Caco-2 (cell line): ENCODE measurements at regions not wholly inside any gene's neighbourhood (a gene's known extent, or its start where the extent isn't known, plus 50 kb on each side); places are given as distances from the start of the nearest gene placed in this dataset.

Experiments
- BruUV-seq: library from RNA; stranded (reverse); fragments of 400-500 nt; replicated peaks from 2 replicates; lab custom pipeline; 2021; lab: Mats Ljungman, UMichigan
- CTCF ChIA-PET: fragments of 300-600 bp; sonication (Branson Sonifier 250); formaldehyde crosslinking; loops from one replicate; lab custom pipeline; 2022; ENCODE audit warnings: antibody characterized with exemption; lab: Charles Lee
- POLR2A ChIA-PET: fragments of 300-600 bp; sonication (Branson Sonifier 250); formaldehyde crosslinking; loops from one replicate; lab custom pipeline; 2022; ENCODE audit warnings: antibody characterized with exemption; lab: Charles Lee
- DNase-seq, 2 experiments: peaks; one replicate each; pipeline versions ENCODE4 v3.0.0 to v3.0.0-alpha.2; 2020 to 2022
- H3K27me3 ChIP-seq: replicated peaks from 2 replicates; pipeline ENCODE4 v1.6.0; 2011; ENCODE audit warnings: low read length; ENCODE audit not compliant: control insufficient read depth, insufficient read depth
- H3K36me3 ChIP-seq: 2 replicates; pipeline ENCODE4 v1.5.1; 2011; ENCODE audit warnings: low read length; ENCODE audit not compliant: control insufficient read depth, insufficient read depth
- H3K4me1 ChIP-seq: fragments of 250-450 bp; sonication (Bioruptor Pico); 2 replicates; pipeline ENCODE4 v1.5.1; 2020; ENCODE audit warnings: mild to moderate bottlenecking
- H3K4me3 ChIP-seq: 2 replicates; pipeline ENCODE4 v1.5.1; 2011; ENCODE audit warnings: low read depth, mild to moderate bottlenecking, control low read depth, low read length
- H3K9me3 ChIP-seq: fragments of 250-450 bp; sonication (Bioruptor Pico); 2 replicates; pipeline ENCODE4 v1.5.1; 2020; ENCODE audit warnings: mild to moderate bottlenecking, moderate library complexity
- H3K27ac Mint-ChIP-seq: one replicate; pipeline ENCODE4 v1.8.0; 2022; ENCODE audit warnings: mixed read lengths; ENCODE audit not compliant: unreplicated experiment
- H3K27me3 Mint-ChIP-seq: one replicate; pipeline ENCODE4 v1.8.0; 2022; ENCODE audit warnings: mixed read lengths; ENCODE audit not compliant: insufficient read depth, unreplicated experiment
- H3K36me3 Mint-ChIP-seq: one replicate; pipeline ENCODE4 v1.8.0; 2022; ENCODE audit warnings: mild to moderate bottlenecking, mixed read lengths; ENCODE audit not compliant: insufficient read depth, unreplicated experiment
- H3K4me1 Mint-ChIP-seq: one replicate; pipeline ENCODE4 v1.8.0; 2022; ENCODE audit warnings: low read depth, mixed read lengths; ENCODE audit not compliant: unreplicated experiment
- H3K4me3 Mint-ChIP-seq: one replicate; pipeline ENCODE4 v1.8.0; 2022; ENCODE audit warnings: mild to moderate bottlenecking, moderate library complexity, mixed read lengths; ENCODE audit not compliant: unreplicated experiment
- H3K9me3 Mint-ChIP-seq: one replicate; pipeline ENCODE4 v1.8.0; 2022; ENCODE audit warnings: mixed read lengths; ENCODE audit not compliant: unreplicated experiment
- intact Hi-C: fragments of 100-400 bp; cut with micrococcal nuclease; formaldehyde crosslinking; loops from one replicate; pipeline ENCODE4 v1.10.0; 2022; ENCODE audit not compliant: unreplicated experiment
- TF ChIP-seq, protein P1 (sequence below), 2 experiments: fragments of 200-600 bp in 1 of 2; IDR thresholded peaks; 1 replicate in 1 of 2; 2 replicates in 1 of 2; pipeline versions ENCODE4 v1.5.1 to v1.8.0; 2011 to 2022; ENCODE audit warnings: antibody characterized with exemption in 1 of 2, control low read depth in 1 of 2, inconsistent platforms in 1 of 2, low read depth in 1 of 2, low read length in 1 of 2, mild to moderate bottlenecking in 1 of 2, moderate library complexity in 1 of 2; ENCODE audit not compliant: insufficient read depth in 1 of 2, severe bottlenecking in 1 of 2, unreplicated experiment in 1 of 2

DNA sequence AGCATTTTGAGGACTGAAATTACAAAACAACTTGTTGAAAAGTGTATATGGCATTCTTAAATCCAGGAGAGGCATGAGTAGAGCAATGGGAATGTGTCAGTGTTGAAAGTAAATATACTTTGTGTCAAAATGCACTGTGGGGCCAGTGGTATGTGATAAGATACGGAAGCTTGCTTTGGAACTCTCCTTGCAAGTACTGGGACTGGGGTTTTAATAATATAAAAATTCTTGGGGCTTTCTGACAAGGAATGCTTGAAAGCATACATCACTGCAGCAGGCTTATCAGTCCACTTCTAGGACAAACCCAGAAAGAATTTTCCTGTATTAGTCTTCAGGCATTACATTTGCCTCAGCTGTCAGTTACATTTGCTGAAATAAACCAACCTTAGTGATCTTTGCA lies 472.8 kb upstream of the FZD8 start:
- ChIA-PET CTCF (interaction anchor here (0.6 kb wide), 1 partner anchor 80 kb away, joined by 6 read pairs; no protein-coding TSS in a partner anchor), POLR2A (no interaction called here)
- DNase-seq: peak; percentile 68 to 70
- Histone ChIP-seq H3K4me1 (peaks cover 29% of the 10 kb centered on the region), H3K36me3 (no peaks in the 10 kb centered on the region), H3K9me3 (no peaks in the 10 kb centered on the region), H3K4me3 (no peak overlapping the region), H3K27me3 (no peaks in the 10 kb centered on the region)
- Mint-ChIP-seq H3K36me3 (no peaks in the 10 kb centered on the region), H3K4me1 (peaks cover 26% of the 10 kb centered on the region), H3K27ac (no peak overlapping the region), H3K9me3 (peaks cover 20% of the 10 kb centered on the region), H3K27me3 (no peaks in the 10 kb centered on the region), H3K4me3 (no peak overlapping the region)
- intact Hi-C loops: no loop called here
- TF ChIP-seq, protein P1, sequence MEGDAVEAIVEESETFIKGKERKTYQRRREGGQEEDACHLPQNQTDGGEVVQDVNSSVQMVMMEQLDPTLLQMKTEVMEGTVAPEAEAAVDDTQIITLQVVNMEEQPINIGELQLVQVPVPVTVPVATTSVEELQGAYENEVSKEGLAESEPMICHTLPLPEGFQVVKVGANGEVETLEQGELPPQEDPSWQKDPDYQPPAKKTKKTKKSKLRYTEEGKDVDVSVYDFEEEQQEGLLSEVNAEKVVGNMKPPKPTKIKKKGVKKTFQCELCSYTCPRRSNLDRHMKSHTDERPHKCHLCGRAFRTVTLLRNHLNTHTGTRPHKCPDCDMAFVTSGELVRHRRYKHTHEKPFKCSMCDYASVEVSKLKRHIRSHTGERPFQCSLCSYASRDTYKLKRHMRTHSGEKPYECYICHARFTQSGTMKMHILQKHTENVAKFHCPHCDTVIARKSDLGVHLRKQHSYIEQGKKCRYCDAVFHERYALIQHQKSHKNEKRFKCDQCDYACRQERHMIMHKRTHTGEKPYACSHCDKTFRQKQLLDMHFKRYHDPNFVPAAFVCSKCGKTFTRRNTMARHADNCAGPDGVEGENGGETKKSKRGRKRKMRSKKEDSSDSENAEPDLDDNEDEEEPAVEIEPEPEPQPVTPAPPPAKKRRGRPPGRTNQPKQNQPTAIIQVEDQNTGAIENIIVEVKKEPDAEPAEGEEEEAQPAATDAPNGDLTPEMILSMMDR (IDR thresholded peaks at IDR 0.05; ENCODE audit: insufficient read depth in 1 of 2, low read depth in 1 of 2, low read length in 1 of 2, severe bottlenecking in 1 of 2, unreplicated experiment in 1 of 2): no peak
- BruUV-seq: no TSS peak

DNA sequence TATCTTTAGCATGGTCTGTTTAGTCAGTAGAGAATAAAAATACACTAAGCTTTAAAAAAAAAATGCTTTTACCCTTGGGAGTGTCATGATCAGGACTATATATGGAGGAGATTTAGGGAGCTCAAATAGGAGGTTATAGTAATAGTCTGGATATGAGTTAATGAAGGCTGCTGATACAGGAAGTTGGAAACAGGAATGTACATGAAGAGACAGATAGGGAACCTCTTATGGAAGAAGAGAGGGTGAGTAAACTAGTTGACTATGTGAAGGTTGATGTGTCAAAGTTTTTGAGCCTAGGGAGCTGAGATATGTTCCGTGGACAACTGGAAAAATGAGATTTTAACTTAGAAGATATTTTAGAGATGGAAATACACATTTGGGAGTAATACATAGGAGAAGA lies 472.0 kb upstream of the FZD8 start:
- Histone ChIP-seq H3K4me3 (no peak overlapping the region), H3K27me3 (no peaks in the 10 kb centered on the region), H3K36me3 (no peaks in the 10 kb centered on the region), H3K4me1 (peaks cover 29% of the 10 kb centered on the region), H3K9me3 (no peaks in the 10 kb centered on the region)
- ChIA-PET CTCF (no interaction called here), POLR2A (no interaction called here)
- H3K27ac Mint-ChIP-seq: peak overlapping the region; percentile 11
- intact Hi-C loops: no loop called here
- DNase-seq: no peak
- peaks cover 20% of the 10 kb centered on the region for H3K9me3 Mint-ChIP-seq
- no peak overlapping the region for H3K4me3 Mint-ChIP-seq
- H3K36me3 Mint-ChIP-seq: no peaks in the 10 kb centered on the region
- no TSS peak for BruUV-seq
- peaks cover 29% of the 10 kb centered on the region for H3K4me1 Mint-ChIP-seq
- no peaks in the 10 kb centered on the region for H3K27me3 Mint-ChIP-seq
- TF ChIP-seq, protein P1 (IDR thresholded peaks at IDR 0.05; ENCODE audit: insufficient read depth in 1 of 2, low read depth in 1 of 2, low read length in 1 of 2, severe bottlenecking in 1 of 2, unreplicated experiment in 1 of 2): no peak

DNA sequence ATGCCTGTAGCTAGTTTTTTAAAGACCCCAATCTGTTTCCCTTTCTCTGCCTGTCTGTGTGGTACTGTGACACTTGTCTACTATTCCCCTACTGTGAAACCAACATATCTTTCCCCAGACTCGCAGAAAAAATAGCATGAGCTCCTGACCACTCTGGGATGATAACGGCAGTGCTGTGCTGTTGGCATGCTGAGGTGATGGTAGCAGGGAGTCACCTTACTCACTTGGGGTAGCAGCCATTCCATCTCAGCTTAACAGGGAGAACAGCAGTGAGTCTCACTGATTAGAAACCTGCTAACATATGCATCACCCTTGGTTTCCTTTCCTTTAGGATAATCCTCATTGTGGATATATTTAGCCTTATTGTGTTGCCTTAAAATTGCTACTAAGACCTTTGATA lies 469.6 kb upstream of the FZD8 start:
- TF ChIP-seq, protein P1 (IDR thresholded peaks at IDR 0.05; ENCODE audit: insufficient read depth in 1 of 2, low read depth in 1 of 2, low read length in 1 of 2, severe bottlenecking in 1 of 2, unreplicated experiment in 1 of 2): no peak
- H3K27me3 ChIP-seq: no peaks in the 10 kb centered on the region
- no peak overlapping the region for H3K4me3 ChIP-seq
- no peak for DNase-seq
- no peaks in the 10 kb centered on the region for H3K27me3 Mint-ChIP-seq
- POLR2A ChIA-PET: no interaction called here
- H3K36me3 Mint-ChIP-seq: no peaks in the 10 kb centered on the region
- peaks cover 9% of the 10 kb centered on the region for H3K9me3 Mint-ChIP-seq
- H3K27ac Mint-ChIP-seq: no peak overlapping the region
- BruUV-seq: no TSS peak
- intact Hi-C loops: no loop called here
- H3K4me1 Mint-ChIP-seq: peaks cover 18% of the 10 kb centered on the region
- CTCF ChIA-PET: no interaction called here
- H3K4me3 Mint-ChIP-seq: no peak overlapping the region
- H3K36me3 ChIP-seq: no peaks in the 10 kb centered on the region
- no peaks in the 10 kb centered on the region for H3K9me3 ChIP-seq
- peaks cover 27% of the 10 kb centered on the region for H3K4me1 ChIP-seq
